Stimulated activated CD4-positive, alpha-beta T cell treated with anti-CD3 and anti-CD28 coated beads, TNF-alpha, amount 100 ng/mL, for 24 hours (primary cell): ENCODE measurements at regions not wholly inside any gene's neighbourhood (a gene's known extent, or its start where the extent isn't known, plus 50 kb on each side); places are given as distances from the start of the nearest gene placed in this dataset.
"Not testable (repeated sequence)": the region's sequence is repeated elsewhere in the genome, so short reads cannot be mapped to it uniquely, and the experiment has no call there.

ENCODE experiments used
- DNase-seq, 3 experiments: peaks; one replicate each; pipeline ENCODE4 v3.0.0-alpha.2; 2020; ENCODE audit warnings: low read depth in 3 of 3

GRCh38 chr12:54713876-54714275 lies 65.7 kb upstream of the DCD start:
- DNase-seq: not testable (repeated sequence)

DNA sequence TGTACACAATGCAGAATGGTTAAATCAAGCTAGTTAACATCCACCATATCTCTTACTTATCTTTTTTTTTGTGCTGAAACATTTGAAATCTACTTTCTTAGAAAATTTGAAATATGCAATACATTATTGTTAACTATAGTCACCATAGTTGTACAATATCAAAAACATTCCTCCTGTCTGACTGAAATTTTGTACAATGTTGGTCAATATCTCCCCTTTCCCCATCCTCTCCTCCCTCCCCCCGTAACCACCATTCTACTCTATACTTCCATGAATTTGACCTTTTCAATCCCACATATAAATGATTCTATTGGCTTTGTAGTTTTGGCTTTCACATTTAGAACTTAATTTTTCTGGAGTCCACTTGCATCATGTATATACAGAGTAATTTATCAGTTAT lies 63.5 kb upstream of the DCD start:
- no peak for DNase-seq

DNA sequence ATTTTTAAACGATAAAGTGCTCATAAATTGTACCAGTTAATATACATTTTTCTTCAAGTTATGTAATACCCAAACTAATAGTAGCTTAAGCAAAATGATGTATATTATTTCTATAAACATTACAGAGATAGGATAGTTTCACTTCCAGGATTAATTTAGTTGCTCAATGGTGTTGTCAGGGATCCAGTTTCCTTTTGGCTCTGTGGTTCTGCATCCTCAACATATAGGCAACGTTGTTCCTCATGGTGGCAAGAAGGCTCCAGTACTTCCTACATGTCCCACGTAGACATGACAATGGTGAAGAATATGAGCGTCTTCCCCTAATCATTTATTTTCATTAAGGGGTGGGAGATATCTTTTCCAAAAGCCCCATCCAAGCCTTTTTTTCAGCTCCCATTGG lies 60.7 kb upstream of the DCD start:
- no peak for DNase-seq

- DNase-seq: no peak
Measured at GRCh38 chr12:54704202-54704601, 56.0 kb upstream of the DCD start.

GRCh38 chr12:54701940-54702592 lies 53.9 kb upstream of the DCD start:
- DNase-seq: no peak

GRCh38 chr12:54700849-54701248 lies 52.7 kb upstream of the DCD start:
- DNase-seq: no peak

DNA sequence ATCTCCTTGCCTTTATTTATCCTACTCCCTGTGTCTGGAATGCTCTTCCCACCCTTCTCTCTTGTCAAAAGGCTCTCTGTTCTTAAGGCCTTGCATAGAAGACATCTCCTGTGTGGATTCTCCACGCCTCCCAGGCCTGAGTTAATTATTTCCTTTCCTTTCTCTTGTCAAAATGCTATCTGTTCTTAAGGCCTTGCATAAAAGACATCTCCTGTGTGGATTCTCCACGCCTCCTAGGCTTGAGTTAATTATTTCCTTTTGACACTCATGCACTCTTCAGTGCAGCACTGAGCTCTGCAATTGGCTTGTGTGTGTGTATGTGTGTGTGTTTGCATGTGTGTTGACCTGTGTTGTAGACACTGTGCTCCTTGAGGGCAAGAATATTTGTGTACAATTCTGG lies 52.1 kb upstream of the DCD start:
- no peak for DNase-seq
